SK-N-SH (cell line): ENCODE measurements at regions not wholly inside any gene's neighbourhood (a gene's known extent, or its start where the extent isn't known, plus 50 kb on each side); places are given as distances from the start of the nearest gene placed in this dataset.

ENCODE experiments used
- CTCF ChIA-PET: fragments of 300-600, 350-600 bp; formaldehyde crosslinking; extraction: SDS; loops from one replicate; lab custom pipeline; 2021; lab: Yijun Ruan, JAX
- POLR2A ChIA-PET: fragments of 350-600 bp; sonication (Branson Sonifier 250); formaldehyde crosslinking; extraction: SDS; loops from one replicate; lab custom pipeline; 2020; ENCODE audit warnings: antibody characterized with exemption, inconsistent platforms; lab: Yijun Ruan, JAX
- DNase-seq: peaks from one replicate; pipeline ENCODE4 v3.0.0; 2012
- H2AFZ ChIP-seq: fragments of 200-600 bp; sonication (generic); 2 replicates; pipeline ENCODE4 v1.8.1; 2016; ENCODE audit warnings: antibody characterized with exemption, mild to moderate bottlenecking, low read depth
- H3F3A ChIP-seq: fragments of 200-600 bp; sonication (generic); replicated peaks from 2 replicates; pipeline ENCODE3; 2016; ENCODE audit warnings: antibody characterized with exemption, mild to moderate bottlenecking; ENCODE audit not compliant: insufficient read depth
- H3K27ac ChIP-seq, 2 experiments: fragments of 200-500 bp in 1 of 2; fragments of 200-600 bp in 1 of 2; sonication (Bioruptor generic) in 1 of 2; sonication (generic), shearing (Covaris generic) in 1 of 2; 2 replicates each; pipeline versions ENCODE4 v1.5.1 to v1.6.1; 2014 to 2016; ENCODE audit warnings: low read depth in 2 of 2, inconsistent platforms in 1 of 2, low read length in 1 of 2, mild to moderate bottlenecking in 1 of 2, mixed read lengths in 1 of 2
- H3K27me3 ChIP-seq: fragments of 200-600 bp; sonication (generic), shearing (Covaris generic); 2 replicates; pipeline ENCODE4 v1.6.1; 2016; ENCODE audit warnings: mixed run types; ENCODE audit not compliant: insufficient read depth
- H3K36me3 ChIP-seq, 2 experiments: fragments of 200-500 bp in 1 of 2; fragments of 200-600 bp in 1 of 2; sonication (Bioruptor generic) in 1 of 2; sonication (generic) in 1 of 2; replicated peaks in 1 of 2; 2 replicates each; pipeline versions ENCODE3 to v1.5.1; 2014 to 2016; ENCODE audit warnings: low read length in 1 of 2, mild to moderate bottlenecking in 1 of 2; ENCODE audit not compliant: insufficient read depth in 2 of 2, control insufficient read depth in 1 of 2
- H3K4me1 ChIP-seq, 2 experiments: fragments of 200-500 bp in 1 of 2; fragments of 200-600 bp in 1 of 2; sonication (Bioruptor generic) in 1 of 2; sonication (generic), shearing (Covaris generic) in 1 of 2; 2 replicates each; pipeline versions ENCODE4 v1.5.1 to v1.6.1; 2014 to 2016; ENCODE audit warnings: low read depth in 1 of 2, low read length in 1 of 2, mixed run types in 1 of 2; ENCODE audit not compliant: insufficient read depth in 2 of 2, control insufficient read depth in 1 of 2
- H3K4me2 ChIP-seq: fragments of 200-600 bp; sonication (generic), shearing (Covaris generic); 2 replicates; pipeline ENCODE4 v1.6.1; 2017; ENCODE audit warnings: mixed run types
- H3K4me3 ChIP-seq, 2 experiments: fragments of 200-500 bp in 1 of 2; fragments of 200-600 bp in 1 of 2; sonication (Bioruptor generic) in 1 of 2; sonication (generic), shearing (Covaris generic) in 1 of 2; 2 replicates each; pipeline versions ENCODE4 v1.5.1 to v1.8.1; 2014 to 2016; ENCODE audit warnings: low read depth in 2 of 2, inconsistent platforms in 1 of 2, low read length in 1 of 2, mild to moderate bottlenecking in 1 of 2, mixed read lengths in 1 of 2, moderate library complexity in 1 of 2
- H3K79me2 ChIP-seq: fragments of 200-600 bp; sonication (generic); 2 replicates; pipeline ENCODE4 v1.8.1; 2017; ENCODE audit warnings: mild to moderate bottlenecking; ENCODE audit not compliant: insufficient read depth
- H3K9ac ChIP-seq: fragments of 200-600 bp; sonication (generic); 2 replicates; pipeline ENCODE4 v1.6.1; 2017; ENCODE audit warnings: mixed run types
- H3K9me2 ChIP-seq: fragments of 200-600 bp; sonication (generic); 2 replicates; pipeline ENCODE4 v1.6.1; 2017; ENCODE audit warnings: mixed run types
- H3K9me3 ChIP-seq: fragments of 200-600 bp; sonication (generic); 2 replicates; pipeline ENCODE4 v1.6.1; 2017; ENCODE audit warnings: mixed run types, mild to moderate bottlenecking, moderate library complexity
- H4K20me1 ChIP-seq: fragments of 200-600 bp; sonication (generic); 2 replicates; pipeline ENCODE4 v1.6.1; 2017; ENCODE audit warnings: mild to moderate bottlenecking, mixed run types; ENCODE audit not compliant: insufficient read depth
- CTCF ChIP-seq: fragments of 200-600 bp; sonication (generic); IDR thresholded peaks from 2 replicates; pipeline ENCODE4 v1.6.1; 2017; ENCODE audit warnings: antibody characterized with exemption, mild to moderate bottlenecking, moderate library complexity
- EZH2phosphoT487 ChIP-seq: fragments of 200-600 bp; sonication (generic); IDR thresholded peaks from 2 replicates; pipeline ENCODE4 v1.6.1; 2017; ENCODE audit warnings: low read depth, mixed run types, mild to moderate bottlenecking, antibody characterized with exemption, moderate library complexity, borderline replicate concordance
- FOXJ3 ChIP-seq: sonication (generic); formaldehyde crosslinking; IDR thresholded peaks from 2 replicates; pipeline ENCODE4 v1.5.1; 2020; ENCODE audit warnings: mild to moderate bottlenecking, missing genetic modification reagents
- FOXM1 ChIP-seq: IDR thresholded peaks from 2 replicates; pipeline ENCODE4 v1.4.0; 2012; ENCODE audit warnings: low read depth, mild to moderate bottlenecking
- GABPA ChIP-seq: IDR thresholded peaks from 2 replicates; pipeline ENCODE4 v1.4.0; 2012; ENCODE audit warnings: low read depth, mild to moderate bottlenecking
- GATA2 ChIP-seq: sonication (generic); formaldehyde crosslinking; IDR thresholded peaks from 2 replicates; pipeline ENCODE4 v1.5.0; 2020; ENCODE audit warnings: mild to moderate bottlenecking, missing genetic modification reagents
- IRF3 ChIP-seq: fragments of 150-350 bp; IDR thresholded peaks from 2 replicates; pipeline ENCODE4 v1.6.1; 2016; ENCODE audit warnings: mild to moderate bottlenecking, low read depth, low read length
- JUND ChIP-seq: IDR thresholded peaks from 2 replicates; pipeline ENCODE4 v1.4.0; 2012
- MXI1 ChIP-seq: IDR thresholded peaks from 2 replicates; pipeline ENCODE4 v1.6.1; 2012; ENCODE audit warnings: mild to moderate bottlenecking, low read depth, low read length, improper control_type of control experiment
- POLR2AphosphoS5 ChIP-seq: IDR thresholded peaks from 2 replicates; pipeline ENCODE4 v1.6.1; 2012; ENCODE audit warnings: low read depth, low read length
- RFX5 ChIP-seq: IDR thresholded peaks from 2 replicates; pipeline ENCODE4 v1.6.1; 2012; ENCODE audit warnings: mild to moderate bottlenecking, improper control_type of control experiment, low read length
- RXRA ChIP-seq: IDR thresholded peaks from 2 replicates; pipeline ENCODE4 v1.4.0; 2012; ENCODE audit warnings: low read depth, mild to moderate bottlenecking, borderline replicate concordance
- SIN3A ChIP-seq: IDR thresholded peaks from 2 replicates; pipeline ENCODE4 v1.6.1; 2012; ENCODE audit warnings: low read depth, mild to moderate bottlenecking, low read length, moderate library complexity, borderline replicate concordance
- SMC3 ChIP-seq: IDR thresholded peaks from 2 replicates; pipeline ENCODE4 v1.6.1; 2012; ENCODE audit warnings: low read depth, low read length, improper control_type of control experiment
- TAF1 ChIP-seq: IDR thresholded peaks from 2 replicates; pipeline ENCODE4 v1.6.1; 2012; ENCODE audit warnings: low read depth, mild to moderate bottlenecking, low read length, moderate library complexity, borderline replicate concordance
- TCF12 ChIP-seq: IDR thresholded peaks from 2 replicates; pipeline ENCODE4 v1.4.0; 2012
- USF2 ChIP-seq: fragments of 150-350 bp; IDR thresholded peaks from 2 replicates; pipeline ENCODE4 v1.6.1; 2017; ENCODE audit warnings: antibody characterized with exemption, low read length, low read depth, borderline replicate concordance
- YY1 ChIP-seq: IDR thresholded peaks from 2 replicates; pipeline ENCODE4 v1.4.0; 2012; ENCODE audit warnings: low read depth, mild to moderate bottlenecking
- ZBTB33 ChIP-seq: IDR thresholded peaks from 2 replicates; pipeline ENCODE4 v1.4.0; 2012; ENCODE audit warnings: low read depth, borderline replicate concordance
- WGBS: methylation state at CpG from one replicate; pipeline ENCODE4 v1.1.6; 2017; ENCODE audit warnings: low lambda C conversion rate; 5-methylcytosine and 5-hydroxymethylcytosine counted together

- TF ChIP-seq IRF3 (no peak), USF2 (no peak), FOXJ3 (no peak), RXRA (no peak), TCF12 (no peak), TAF1 (no peak), SMC3 (no peak), SIN3A (no peak), MXI1 (no peak), RFX5 (no peak), YY1 (no peak)
These were observed 599.3 kb upstream of the KLF4 start (continued) for GRCh38 chr9:108088916-108089315.

GRCh38 chr9:108087781-108088180 lies 598.2 kb upstream of the KLF4 start:
- no peaks in the 10 kb centered on the region for H3F3A ChIP-seq
- H3K9me2 ChIP-seq: no peaks in the 10 kb centered on the region
- H3K79me2 ChIP-seq: no peaks in the 10 kb centered on the region
- no peaks in the 10 kb centered on the region for H3K9me3 ChIP-seq
- no peak overlapping the region for H2AFZ ChIP-seq
- no peak overlapping the region for H3K27ac ChIP-seq
- POLR2A ChIA-PET: no interaction called here
- no peak overlapping the region for H3K4me2 ChIP-seq
- H3K4me1 ChIP-seq: peaks cover 0 to 11% of the 10 kb centered on the region in 2 experiments; a peak in 1 of 4 replicates
- H3K9ac ChIP-seq: no peak overlapping the region
- H3K4me3 ChIP-seq: no peak overlapping the region
- no peak for TF ChIP-seq FOXM1
- no peak for TF ChIP-seq POLR2AphosphoS5
- TF ChIP-seq GABPA: no peak
- TF ChIP-seq ZBTB33: no peak
- TF ChIP-seq CTCF: no peak
- TF ChIP-seq JUND: no peak
- TF ChIP-seq MXI1: no peak
- no peak for TF ChIP-seq SMC3
- TF ChIP-seq EZH2phosphoT487: no peak
- TF ChIP-seq GATA2 (CRISPR knock-in tag): no peak
- peaks cover 10% of the 10 kb centered on the region; the same call in 1 of the 2 replicates for H3K27me3 ChIP-seq
- no peaks in the 10 kb centered on the region for H3K36me3 ChIP-seq
- no peaks in the 10 kb centered on the region for H4K20me1 ChIP-seq
- 21% methylated on average over 5 of the region's 5 CpGs for WGBS
- DNase-seq: no peak
- CTCF ChIA-PET: no interaction called here
